Mammary epithelial cell (primary cell): ENCODE measurements at regions not wholly inside any gene's neighbourhood (a gene's known extent, or its start where the extent isn't known, plus 50 kb on each side); places are given as distances from the start of the nearest gene placed in this dataset.

Source experiments
- CTCF ChIP-seq, 2 donors: IDR thresholded peaks in 1 of 2; conservative IDR thresholded peaks in 1 of 2; 2 replicates each; pipeline ENCODE4 v1.5.1; 2011 to 2012; ENCODE audit warnings: inconsistent platforms in 2 of 2, low read length in 2 of 2, mild to moderate bottlenecking in 2 of 2, control low read depth in 1 of 2, low read depth in 1 of 2; ENCODE audit not compliant: insufficient read depth in 1 of 2; ENCODE audit errors: extremely low read depth in 1 of 2
- EZH2 ChIP-seq: IDR thresholded peaks from 2 replicates; pipeline ENCODE4 v1.6.1; 2012; ENCODE audit warnings: low read length, inconsistent platforms, borderline replicate concordance

GRCh38 chr5:173807181-173807655, 80.9 kb upstream of the CPEB4 start:
- TF ChIP-seq EZH2 (no peak), CTCF (conservative IDR thresholded peaks at IDR 0.05 in 1 of 2, IDR thresholded peaks at IDR 0.05 in 1 of 2; ENCODE audit: extremely low read depth in 1 of 2, insufficient read depth in 1 of 2, low read depth in 1 of 2, low read length in 2 of 2) (no peak)
